Natural killer cell (primary cell): ENCODE measurements at regions not wholly inside any gene's neighbourhood (a gene's known extent, or its start where the extent isn't known, plus 50 kb on each side); places are given as distances from the start of the nearest gene placed in this dataset.

ENCODE experiments used
- ATAC-seq, 3 donors: fragments of 150-1000 bp in 2 of 3; fragments of 200-7000 bp in 1 of 3; cut with Tn5 transposase; 1 replicate in 1 of 3; 2 replicates in 2 of 3; pipeline ENCODE4 v1.10.0; 2021; ENCODE audit warnings: mild to moderate bottlenecking in 2 of 3, moderate library complexity in 2 of 3
- DNase-seq, 2 donors: peaks; one replicate each; pipeline versions ENCODE4 v3.0.0 to v3.0.0-alpha.2; 2013 to 2021; ENCODE audit warnings: mixed read lengths in 1 of 2
- H3K27ac ChIP-seq: one replicate; pipeline ENCODE4 v1.5.1; 2013; ENCODE audit warnings: mild to moderate bottlenecking, low read length
- H3K27me3 ChIP-seq: one replicate; pipeline ENCODE4 v1.6.1; 2013; ENCODE audit warnings: low read length; ENCODE audit not compliant: control insufficient read depth, insufficient read depth
- H3K36me3 ChIP-seq: one replicate; pipeline ENCODE4 v1.6.1; 2013; ENCODE audit warnings: low read length; ENCODE audit not compliant: control insufficient read depth, insufficient read depth
- H3K4me1 ChIP-seq: one replicate; pipeline ENCODE4 v1.6.1; 2013; ENCODE audit warnings: low read length; ENCODE audit not compliant: control insufficient read depth, insufficient read depth
- H3K4me3 ChIP-seq: one replicate; pipeline ENCODE4 v1.5.1; 2013; ENCODE audit warnings: low read length
- H3K9me3 ChIP-seq: one replicate; pipeline ENCODE4 v1.6.1; 2013; ENCODE audit warnings: low read length; ENCODE audit not compliant: control insufficient read depth, insufficient read depth
- H3K27ac Mint-ChIP-seq, 2 donors: one replicate each; pipeline ENCODE4 v1.8.0; 2022; ENCODE audit warnings: mild to moderate bottlenecking in 2 of 2, mixed read lengths in 2 of 2, moderate library complexity in 1 of 2
- H3K27me3 Mint-ChIP-seq, 2 donors: one replicate each; pipeline ENCODE4 v1.8.0; 2022; ENCODE audit warnings: low read depth in 2 of 2, mixed read lengths in 2 of 2
- H3K36me3 Mint-ChIP-seq: one replicate; pipeline ENCODE4 v1.8.0; 2022; ENCODE audit warnings: mixed read lengths
- H3K4me1 Mint-ChIP-seq, 2 donors: one replicate each; pipeline ENCODE4 v1.8.0; 2022; ENCODE audit warnings: mixed read lengths in 2 of 2
- H3K4me3 Mint-ChIP-seq: one replicate; pipeline ENCODE4 v1.8.0; 2022; ENCODE audit warnings: mild to moderate bottlenecking, moderate library complexity, mixed read lengths
- H3K9me3 Mint-ChIP-seq, 2 donors: one replicate each; pipeline ENCODE4 v1.8.0; 2022; ENCODE audit warnings: mixed read lengths in 2 of 2
- CTCF ChIP-seq: fragments of 200-600 bp; IDR thresholded peaks from one replicate; pipeline ENCODE4 v1.8.0; 2022; ENCODE audit warnings: antibody characterized with exemption
- WGBS: methylation state at CpG from one replicate; pipeline ENCODE4 v1.1.7; 2013; ENCODE audit warnings: missing lambda C conversion rate; ENCODE audit not compliant: insufficient coverage; 5-methylcytosine and 5-hydroxymethylcytosine counted together
- intact Hi-C: fragments of 100-400 bp; cut with micrococcal nuclease; formaldehyde crosslinking; loops from one replicate; pipeline ENCODE4 v1.14.2; 2022

GRCh38 chr4:169823685-169824084 lies 65.9 kb upstream of the HPF1 start:
- Mint-ChIP-seq H3K9me3 (no peaks in the 10 kb centered on the region), H3K4me1 (peaks cover 0 to under 1% of the 10 kb centered on the region in 2 donors), H3K27me3 (peaks cover 8 to 13% of the 10 kb centered on the region in 2 donors), H3K4me3 (no peak overlapping the region), H3K27ac (no peak overlapping the region), H3K36me3 (no peaks in the 10 kb centered on the region)
- H3K36me3 ChIP-seq, result no peaks in the 10 kb centered on the region
- intact Hi-C loops, result no loop called here
- no peaks in the 10 kb centered on the region for H3K4me1 ChIP-seq
- no peak overlapping the region for H3K4me3 ChIP-seq
- H3K27me3 ChIP-seq, result no peaks in the 10 kb centered on the region
- H3K27ac ChIP-seq, result no peak overlapping the region
- H3K9me3 ChIP-seq, result no peaks in the 10 kb centered on the region
- 27% methylated on average over 7 of the region's 7 CpGs for WGBS
- ATAC-seq, result peak in 1 of 3 donors; percentile 32
- DNase-seq, result peak in 1 of 2 donors; percentile 51
- no peak for TF ChIP-seq CTCF

GRCh38 chr4:169821402-169821801 lies 63.7 kb upstream of the HPF1 start:
- ATAC-seq (no peak), DNase-seq (no peak)
- Mint-ChIP-seq H3K27me3 (peaks cover 6 to 11% of the 10 kb centered on the region in 2 donors), H3K27ac (no peak overlapping the region), H3K36me3 (no peaks in the 10 kb centered on the region), H3K4me1 (peaks cover 0 to 4% of the 10 kb centered on the region in 2 donors), H3K4me3 (no peak overlapping the region), H3K9me3 (no peaks in the 10 kb centered on the region)
- Histone ChIP-seq H3K4me1 (no peaks in the 10 kb centered on the region), H3K36me3 (no peaks in the 10 kb centered on the region), H3K4me3 (no peak overlapping the region), H3K27me3 (no peaks in the 10 kb centered on the region), H3K27ac (no peak overlapping the region), H3K9me3 (no peaks in the 10 kb centered on the region)
- no peak for TF ChIP-seq CTCF
- intact Hi-C loops, result no loop called here

- DNase-seq (no peak), ATAC-seq (no peak)
- Mint-ChIP-seq H3K27me3 (peaks cover 13 to 21% of the 10 kb centered on the region in 2 donors), H3K4me3 (no peak overlapping the region), H3K4me1 (peaks cover 0 to 4% of the 10 kb centered on the region in 2 donors), H3K9me3 (no peaks in the 10 kb centered on the region), H3K36me3 (no peaks in the 10 kb centered on the region), H3K27ac (no peak overlapping the region)
- Histone ChIP-seq H3K27me3 (no peaks in the 10 kb centered on the region), H3K27ac (no peak overlapping the region), H3K36me3 (no peaks in the 10 kb centered on the region), H3K9me3 (no peaks in the 10 kb centered on the region), H3K4me3 (no peak overlapping the region), H3K4me1 (no peaks in the 10 kb centered on the region)
- intact Hi-C loops, result no loop called here
- 8% methylated on average over 4 of the region's 6 CpGs for WGBS
- no peak for TF ChIP-seq CTCF
Observed at GRCh38 chr4:169818063-169818679, 60.4 kb upstream of the HPF1 start.

DNA sequence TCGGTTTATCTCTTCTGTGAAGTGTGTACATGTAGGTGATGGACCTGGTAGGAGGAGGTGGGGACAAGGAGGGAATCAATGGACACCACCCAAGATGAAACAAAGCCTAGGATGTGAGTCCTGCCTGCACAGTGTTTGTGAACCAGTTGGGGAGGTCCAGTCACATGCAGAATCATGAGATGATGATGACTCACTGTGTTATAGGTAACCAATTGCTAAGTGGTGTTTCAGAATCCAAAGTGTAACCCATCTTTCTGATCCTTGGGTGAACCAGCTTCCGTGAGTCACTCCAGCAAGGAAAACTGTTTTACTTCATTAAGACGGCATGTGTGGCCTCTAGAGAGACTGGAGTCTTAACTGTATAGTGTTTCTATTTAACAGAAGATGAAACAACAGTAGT lies 57.9 kb upstream of the HPF1 start:
- no peak for DNase-seq
- Mint-ChIP-seq H3K27me3 (peaks cover 13 to 21% of the 10 kb centered on the region in 2 donors), H3K9me3 (no peaks in the 10 kb centered on the region), H3K4me1 (peaks cover 0 to 4% of the 10 kb centered on the region in 2 donors), H3K36me3 (no peaks in the 10 kb centered on the region), H3K4me3 (no peak overlapping the region), H3K27ac (no peak overlapping the region)
- Histone ChIP-seq H3K4me3 (no peak overlapping the region), H3K36me3 (no peaks in the 10 kb centered on the region), H3K4me1 (no peaks in the 10 kb centered on the region), H3K9me3 (no peaks in the 10 kb centered on the region), H3K27ac (no peak overlapping the region), H3K27me3 (no peaks in the 10 kb centered on the region)
- ATAC-seq, result no peak
- no peak for TF ChIP-seq CTCF
- intact Hi-C loops, result no loop called here
- WGBS, result 61% methylated on average over 3 of the region's 3 CpGs
